ENCODE measurements at regions not wholly inside any gene's neighbourhood (a gene's known extent, or its start where the extent isn't known, plus 50 kb on each side); places are given as distances from the start of the nearest gene placed in this dataset.

DNA sequence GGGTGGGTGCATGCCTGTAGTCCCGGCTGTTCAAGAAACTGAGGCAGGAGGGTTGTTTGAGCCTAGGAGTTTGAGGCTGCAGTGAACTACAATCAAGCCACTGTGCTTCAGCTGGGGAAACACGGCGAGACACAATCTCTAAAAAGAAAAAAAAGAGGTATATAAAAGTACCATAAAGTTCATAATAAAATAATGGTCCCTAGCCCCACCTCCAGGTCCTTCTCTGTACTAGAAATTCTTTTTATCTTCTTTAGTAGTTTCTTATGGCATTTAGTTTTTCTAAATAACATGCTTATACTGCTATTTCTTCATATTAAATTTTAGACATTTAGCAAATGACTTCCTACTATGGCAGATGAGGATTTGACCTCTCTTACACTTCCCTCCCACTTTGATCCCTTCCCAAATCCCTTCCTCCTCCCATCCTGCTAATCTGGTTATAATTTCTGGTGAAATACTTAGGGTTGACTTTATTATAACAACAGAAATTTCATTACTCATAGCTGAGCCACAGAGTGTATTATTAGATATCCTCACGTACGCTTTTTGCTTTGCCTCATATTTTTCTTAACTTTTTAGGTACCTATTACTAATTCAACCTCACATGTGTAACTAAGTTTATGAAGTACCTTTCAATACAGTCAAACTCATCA, 94.7 kb downstream of the SLC41A2 start:
- TF ChIP-seq CTCF (IDR thresholded peaks at IDR 0.05; ENCODE audit: low read depth, low read length): no peak
- no peak overlapping the region for H3K4me3 ChIP-seq (replicated peaks in 1 of 2; ENCODE audit: low read depth in 2 of 2, low read length in 2 of 2)
- peak; percentile 59 to 66 for DNase-seq (ENCODE audit: low read depth in 2 of 2)

DNA sequence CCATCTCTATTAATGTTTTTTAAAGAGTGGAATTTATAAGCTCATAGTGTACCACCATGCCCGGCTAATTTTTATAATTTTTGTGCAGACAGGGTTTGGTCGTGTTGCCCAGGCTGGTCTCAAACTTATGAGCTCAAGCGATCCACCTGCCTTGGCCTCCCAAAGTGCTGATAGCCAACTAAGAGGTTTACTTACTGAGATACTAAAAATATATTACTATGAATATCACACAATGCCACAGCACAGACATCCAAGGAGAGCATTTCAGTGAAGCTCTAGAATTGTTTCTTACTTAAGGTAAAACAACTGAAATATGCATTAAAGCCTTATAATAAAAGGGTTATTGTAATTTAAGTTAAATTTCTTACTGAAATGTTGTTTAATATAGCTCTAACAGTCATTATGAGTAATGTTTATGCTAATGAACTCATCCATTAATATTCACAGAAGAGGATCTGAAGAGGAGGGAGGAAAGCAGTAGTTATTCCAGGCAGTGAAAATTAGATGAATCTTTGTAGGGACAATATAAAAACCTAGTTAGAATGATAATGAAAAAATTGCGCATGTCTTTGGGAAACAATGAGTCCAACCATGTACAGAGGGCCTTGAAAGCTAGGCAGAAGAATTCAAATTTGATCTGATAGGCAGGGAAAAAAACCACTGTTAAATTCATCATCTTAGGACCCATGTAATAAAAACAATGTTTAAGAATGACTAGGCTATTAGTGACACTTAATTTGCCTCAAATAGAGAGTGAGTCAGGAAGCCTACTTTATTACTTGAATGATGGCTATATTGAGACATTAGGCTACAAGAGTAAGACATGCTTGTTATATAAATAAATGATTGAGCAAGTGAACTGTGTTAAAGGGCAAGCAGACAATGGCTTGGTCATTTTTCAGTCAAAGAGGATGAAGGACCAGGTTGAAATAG, 99.2 kb downstream of the SLC41A2 start:
- TF ChIP-seq CTCF (IDR thresholded peaks at IDR 0.05; ENCODE audit: low read depth, low read length): no peak
- no peak overlapping the region for H3K4me3 ChIP-seq (replicated peaks in 1 of 2; ENCODE audit: low read depth in 2 of 2, low read length in 2 of 2)
- DNase-seq (ENCODE audit: low read depth in 2 of 2): peak in 1 of 2 donors; percentile 47

- TF ChIP-seq CTCF (IDR thresholded peaks at IDR 0.05; ENCODE audit: low read depth, low read length): no peak
- DNase-seq (ENCODE audit: low read depth in 2 of 2): no peak
- H3K4me3 ChIP-seq (replicated peaks in 1 of 2; ENCODE audit: low read depth in 2 of 2, low read length in 2 of 2): no peak overlapping the region
Observed at GRCh38 chr12:104856531-104856930, 101.6 kb downstream of the SLC41A2 start.

DNA sequence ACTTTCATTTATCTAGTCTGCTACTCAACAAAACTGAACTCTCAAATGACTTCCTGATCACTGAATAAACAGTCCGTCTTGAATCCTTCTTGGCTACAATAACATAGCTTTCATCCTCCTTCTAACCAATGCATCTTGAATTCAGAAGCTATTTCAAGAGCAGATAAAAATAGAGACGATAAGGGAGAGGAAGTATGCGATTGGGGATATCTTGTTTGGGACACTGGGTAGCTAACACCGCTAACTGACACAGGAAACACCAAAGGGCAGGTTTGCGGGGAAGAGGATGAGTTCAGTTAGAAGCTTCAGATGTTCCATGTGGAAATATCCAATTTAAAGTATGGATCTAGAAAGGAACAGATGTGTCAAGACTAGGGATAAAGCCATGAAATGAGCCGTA, 102.5 kb downstream of the SLC41A2 start:
- TF ChIP-seq CTCF (IDR thresholded peaks at IDR 0.05; ENCODE audit: low read depth, low read length): no peak
- no peak overlapping the region for H3K4me3 ChIP-seq (replicated peaks in 1 of 2; ENCODE audit: low read depth in 2 of 2, low read length in 2 of 2)
- no peak for DNase-seq (ENCODE audit: low read depth in 2 of 2)

DNA sequence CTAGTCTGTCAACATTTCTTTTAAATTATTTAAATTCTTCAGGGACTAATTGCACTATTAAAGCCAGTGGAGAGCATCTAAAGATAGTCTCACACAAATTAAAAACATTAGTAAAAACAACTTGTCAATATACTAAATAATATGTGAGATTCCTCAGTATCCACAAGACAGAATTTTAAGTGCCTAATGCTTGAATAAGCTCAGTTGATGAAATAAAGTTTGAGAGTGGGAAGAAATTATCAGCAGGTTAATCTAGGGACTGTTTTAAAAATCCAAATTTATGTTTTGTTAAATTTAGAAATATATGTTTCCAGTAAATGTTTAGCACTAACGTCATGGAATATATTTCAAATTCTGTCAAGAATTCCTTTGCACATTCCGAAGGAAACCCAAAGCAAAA, 105.2 kb downstream of the SLC41A2 start:
- DNase-seq (ENCODE audit: low read depth in 2 of 2): no peak
- no peak overlapping the region for H3K4me3 ChIP-seq (replicated peaks in 1 of 2; ENCODE audit: low read depth in 2 of 2, low read length in 2 of 2)
- TF ChIP-seq CTCF (IDR thresholded peaks at IDR 0.05; ENCODE audit: low read depth, low read length): no peak

DNA sequence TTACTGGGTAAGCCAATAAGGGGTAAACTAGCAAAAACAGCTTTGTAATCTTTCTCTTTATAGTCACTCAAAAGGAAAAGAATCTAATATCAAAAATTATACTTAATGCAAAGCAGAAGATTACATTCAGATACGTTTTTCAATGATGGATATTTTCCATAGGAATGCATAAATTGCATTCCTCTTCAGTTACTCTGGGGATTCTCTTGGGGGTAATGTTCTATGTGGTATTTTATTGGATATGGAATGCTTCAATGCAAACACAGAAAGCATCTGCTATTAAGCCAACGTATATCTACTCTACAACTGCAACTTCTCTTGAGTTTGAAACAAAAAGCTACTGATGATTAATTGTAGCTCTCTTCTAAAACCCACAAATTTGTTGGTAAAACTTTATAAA, 106.0 kb downstream of the SLC41A2 start:
- TF ChIP-seq CTCF (IDR thresholded peaks at IDR 0.05; ENCODE audit: low read depth, low read length): no peak
- H3K4me3 ChIP-seq (replicated peaks in 1 of 2; ENCODE audit: low read depth in 2 of 2, low read length in 2 of 2): no peak overlapping the region
- no peak for DNase-seq (ENCODE audit: low read depth in 2 of 2)

All from cardiac fibroblast (primary cell).